K562 (cell line): ENCODE measurements at regions not wholly inside any gene's neighbourhood (a gene's known extent, or its start where the extent isn't known, plus 50 kb on each side); places are given as distances from the start of the nearest gene placed in this dataset.

Experiments
- ATAC-seq: fragments of 200-7000 bp; cut with Tn5 transposase; 3 replicates; pipeline ENCODE4 v1.9.1; 2020; ENCODE audit warnings: moderate library complexity
- BruUV-seq: library from RNA; stranded (reverse); fragments of 400-500 nt; replicated peaks from 2 replicates; lab custom pipeline; 2021; lab: Mats Ljungman, UMichigan
- CTCF ChIA-PET: fragments of 300-600 bp; formaldehyde crosslinking; extraction: SDS; loops from one replicate; lab custom pipeline; 2021; ENCODE audit warnings: low intra/inter-chr PET ratio; lab: Yijun Ruan, JAX
- POLR2A ChIA-PET: fragments of 300-600, 350-650 bp; sonication (Branson Sonifier 250); formaldehyde crosslinking; extraction: SDS; loops from one replicate; lab custom pipeline; 2021; ENCODE audit warnings: antibody characterized with exemption, inconsistent platforms; lab: Yijun Ruan, JAX
- DNase-seq, 4 experiments: peaks; one replicate each; pipeline versions ENCODE4 v3.0.0 to v3.0.0-alpha.2; 2011 to 2018; ENCODE audit warnings: low spot score in 3 of 4, mixed read lengths in 3 of 4; ENCODE audit errors: extremely low read depth in 1 of 4
- FAIRE-seq: peaks from 2 replicates; lab custom pipeline; 2011; peaks lifted over from hg19 to GRCh38; lab: Jason Lieb, UNC
- H2AFZ ChIP-seq: 2 replicates; pipeline ENCODE4 v1.6.0; 2011; ENCODE audit warnings: low read depth, low read length, control low read depth, inconsistent platforms
- H3K27ac ChIP-seq: fragments of 200-600 bp; 3 replicates; pipeline ENCODE4 v1.8.0; 2011; ENCODE audit warnings: low read depth, mild to moderate bottlenecking, control low read depth, inconsistent platforms, low read length, moderate library complexity, mixed read lengths; ENCODE audit errors: extremely low read depth
- H3K27me3 ChIP-seq, 2 experiments: fragments of 300-600 bp in 1 of 2; 2 replicates in 1 of 2; 3 replicates in 1 of 2; pipeline versions ENCODE4 v1.6.0 to v1.8.0; 2011; ENCODE audit warnings: inconsistent platforms in 2 of 2, low read length in 2 of 2, mild to moderate bottlenecking in 1 of 2, mixed read lengths in 1 of 2, moderate library complexity in 1 of 2; ENCODE audit not compliant: control insufficient read depth in 2 of 2, insufficient read depth in 2 of 2
- H3K36me3 ChIP-seq: fragments of 300-600 bp; 3 replicates; pipeline ENCODE4 v1.8.0; 2011; ENCODE audit warnings: mild to moderate bottlenecking, low read length, inconsistent platforms; ENCODE audit not compliant: control insufficient read depth, insufficient read depth
- H3K4me1 ChIP-seq, 2 experiments: fragments of 200-600 bp in 1 of 2; replicated peaks in 1 of 2; 2 replicates in 1 of 2; 3 replicates in 1 of 2; pipeline versions ENCODE4 v1.5.1 to v1.8.0; 2011; ENCODE audit warnings: inconsistent platforms in 2 of 2, low read length in 2 of 2, mild to moderate bottlenecking in 1 of 2, mixed read lengths in 1 of 2, moderate library complexity in 1 of 2; ENCODE audit not compliant: control insufficient read depth in 2 of 2, insufficient read depth in 2 of 2
- H3K4me2 ChIP-seq: 2 replicates; pipeline ENCODE4 v1.6.1; 2011; ENCODE audit warnings: low read length, control low read depth, inconsistent platforms, mixed read lengths; ENCODE audit not compliant: insufficient read depth
- H3K4me3 ChIP-seq: fragments of 200-600 bp; sonication (generic), shearing (Covaris generic); 2 replicates; pipeline ENCODE4 v1.5.1; 2016; ENCODE audit warnings: control low read depth, inconsistent platforms
- H3K79me2 ChIP-seq: fragments of 200-600 bp; 3 replicates; pipeline ENCODE4 v1.8.0; 2011; ENCODE audit warnings: low read length, inconsistent platforms; ENCODE audit not compliant: control insufficient read depth, insufficient read depth
- H3K9ac ChIP-seq, 2 experiments: 2 replicates each; pipeline versions ENCODE4 v1.6.0 to v1.6.1; 2011; ENCODE audit warnings: low read depth in 2 of 2, low read length in 2 of 2, control low read depth in 1 of 2, inconsistent platforms in 1 of 2, mild to moderate bottlenecking in 1 of 2, mixed read lengths in 1 of 2; ENCODE audit not compliant: insufficient read depth in 1 of 2
- H3K9me1 ChIP-seq: one replicate; pipeline ENCODE4 v1.6.0; 2011; ENCODE audit warnings: inconsistent platforms, mild to moderate bottlenecking, low read length, moderate library complexity; ENCODE audit not compliant: control insufficient read depth, insufficient read depth
- H3K9me3 ChIP-seq: replicated peaks from 2 replicates; pipeline ENCODE4 v1.5.1; 2011; ENCODE audit warnings: low read depth, low read length, inconsistent platforms; ENCODE audit not compliant: control insufficient read depth, insufficient read depth
- H4K20me1 ChIP-seq: replicated peaks from 2 replicates; pipeline ENCODE4 v1.6.1; 2011; ENCODE audit warnings: low read length, inconsistent platforms, mixed read lengths; ENCODE audit not compliant: control insufficient read depth, insufficient read depth
- CEBPG ChIP-seq, 3 experiments: fragments of 200-800 bp in 1 of 3; sonication (Bioruptor generic) in 1 of 3; sonication (generic) in 1 of 3; formaldehyde crosslinking in 1 of 3; IDR thresholded peaks in 2 of 3; conservative IDR thresholded peaks in 1 of 3; 2 replicates each; pipeline versions ENCODE4 v1.6.1 to v1.8.0; 2016 to 2022; ENCODE audit warnings: missing compliant biosample characterization in 2 of 3, missing genetic modification characterization in 2 of 3, mild to moderate bottlenecking in 1 of 3, missing genetic modification reagents in 1 of 3
- HNRNPL ChIP-seq: fragments of 200-400 bp; formaldehyde crosslinking; IDR thresholded peaks from 2 replicates; pipeline ENCODE4 v1.6.1; 2017; ENCODE audit warnings: low read depth, mild to moderate bottlenecking, low read length
- RBM15 ChIP-seq: fragments of 200-400 bp; formaldehyde crosslinking; IDR thresholded peaks from 2 replicates; pipeline ENCODE4 v1.6.1; 2018; ENCODE audit warnings: mild to moderate bottlenecking, low read length, moderate library complexity; ENCODE audit not compliant: insufficient read depth
- TRIM24 ChIP-seq, 2 experiments: fragments of 450-650 bp; IDR thresholded peaks; 2 replicates each; pipeline ENCODE4 v1.6.1; 2016
- ZNF217 ChIP-seq: sonication (generic); formaldehyde crosslinking; IDR thresholded peaks from 2 replicates; pipeline ENCODE4 v1.8.0; 2022; ENCODE audit warnings: mild to moderate bottlenecking, missing genetic modification reagents
- ZNF324 ChIP-seq: fragments of 250-450 bp; sonication (Bioruptor Pico); IDR thresholded peaks from 2 replicates; pipeline ENCODE4 v1.4.0; 2020; ENCODE audit warnings: mild to moderate bottlenecking
- WGBS: fragments of 100-300 bp; shearing (Covaris generic); methylation state at CpG from one replicate; pipeline ENCODE4 v1.1.6; 2016; ENCODE audit warnings: low coverage, mixed read lengths; ENCODE audit not compliant: insufficient coverage; ENCODE audit errors: missing lambda C conversion rate; 5-methylcytosine and 5-hydroxymethylcytosine counted together
- in situ Hi-C: fragments of 300-500 bp; cut with MboI; formaldehyde crosslinking; loops from 4 replicates; pipeline ENCODE4 v1.15.0; 2018; ENCODE audit warnings: inconsistent platforms, mixed read lengths
- intact Hi-C: fragments of 100-400 bp; cut with micrococcal nuclease; formaldehyde crosslinking; loops from 2 replicates; pipeline ENCODE4 v1.14.2; 2022

- Histone ChIP-seq H3K4me1 (peaks cover 4 to 31% of the 10 kb centered on the region in 2 experiments; a peak in 4 of 5 replicates), H3K4me3 (no peak overlapping the region), H3K4me2 (no peak overlapping the region), H3K27ac (no peak overlapping the region), H4K20me1 (no peaks in the 10 kb centered on the region), H3K36me3 (no peaks in the 10 kb centered on the region), H3K79me2 (no peaks in the 10 kb centered on the region), H3K27me3 (no peaks in the 10 kb centered on the region), H3K9me1 (no peaks in the 10 kb centered on the region), H2AFZ (no peak overlapping the region), H3K9ac (no peak overlapping the region), H3K9me3 (peaks cover 10% of the 10 kb centered on the region; the same call in 1 of the 2 replicates)
- ChIA-PET POLR2A (no interaction called here), CTCF (no interaction called here)
- intact Hi-C loops: loop anchor here (10.0 kb wide), 2 partner anchors 405 to 575 kb away; no protein-coding TSS in a partner anchor
- in situ Hi-C loops: no loop called here
- BruUV-seq: no TSS peak
- no peak for FAIRE-seq
- 100% methylated on average over 1 of the region's 1 CpG for WGBS
- no peak for ATAC-seq
- TF ChIP-seq HNRNPL (no peak), CEBPG (CRISPR knock-in tag; IDR thresholded peaks at IDR 0.05) (no peak), CEBPG (tag; conservative IDR thresholded peaks at IDR 0.05 in 1 of 2, IDR thresholded peaks at IDR 0.05 in 1 of 2) (0 out of 4 replicates have a peak, but pooled peaks have one; percentile 12 to 29), TRIM24 (IDR thresholded peaks at IDR 0.05) (peak; percentile 74 to 81)
- no peak for DNase-seq
These were observed 145.8 kb downstream of the BTG1 start for GRCh38 chr12:91999823-92000222.

- in situ Hi-C loops: no loop called here
- ChIA-PET POLR2A (no interaction called here), CTCF (no interaction called here)
- H3K4me3 ChIP-seq: no peak overlapping the region
- H3K27me3 ChIP-seq: no peaks in the 10 kb centered on the region
- no TSS peak for BruUV-seq
- no peaks in the 10 kb centered on the region for H3K9me1 ChIP-seq
- no peak for FAIRE-seq
- no peak overlapping the region for H3K9ac ChIP-seq
- peaks cover 10% of the 10 kb centered on the region; the same call in 1 of the 2 replicates for H3K9me3 ChIP-seq
- no peak for ATAC-seq
- H2AFZ ChIP-seq: no peak overlapping the region
- no peaks in the 10 kb centered on the region for H3K36me3 ChIP-seq
- no peak overlapping the region for H3K4me2 ChIP-seq
- H3K27ac ChIP-seq: no peak overlapping the region
- no peaks in the 10 kb centered on the region for H3K79me2 ChIP-seq
- intact Hi-C loops: no loop called here
- 75% methylated on average over 2 of the region's 2 CpGs for WGBS
- H3K4me1 ChIP-seq: peaks cover 0 to 23% of the 10 kb centered on the region in 2 experiments; a peak in 4 of 5 replicates
- TF ChIP-seq RBM15 (no peak), ZNF217 (CRISPR knock-in tag) (no peak), ZNF324 (CRISPR knock-in tag) (peak; percentile 61; the same call in 1 of the 2 replicates)
- no peak for DNase-seq
- no peaks in the 10 kb centered on the region for H4K20me1 ChIP-seq
These were observed 147.3 kb downstream of the BTG1 start for GRCh38 chr12:91998316-91998715.
